ENCODE measurements at regions not wholly inside any gene's neighbourhood (a gene's known extent, or its start where the extent isn't known, plus 50 kb on each side); places are given as distances from the start of the nearest gene placed in this dataset.

GRCh38 chr1:223445402-223445801 lies 52.2 kb downstream of the CCDC185 start:
- no peak overlapping the region for H3K4me2 ChIP-seq (ENCODE audit: low read length)
- no peaks in the 10 kb centered on the region for H3K4me1 Mint-ChIP-seq (ENCODE audit: low read depth, unreplicated experiment)
- no peaks in the 10 kb centered on the region for H3K79me2 ChIP-seq (ENCODE audit: insufficient read depth, low read length)
- no peak overlapping the region for H3K4me3 ChIP-seq (ENCODE audit: insufficient read depth, low read depth, low read length)
- H2AFZ ChIP-seq (ENCODE audit: low read depth, low read length), result no peak overlapping the region
- no peak for TF ChIP-seq CTCF (IDR thresholded peaks at IDR 0.05; ENCODE audit: insufficient read depth, low read depth, low read length)
- no peak for TF ChIP-seq EZH2 (IDR thresholded peaks at IDR 0.05; ENCODE audit: insufficient read depth, low read length)
- peaks cover 24% of the 10 kb centered on the region for H3K9me3 Mint-ChIP-seq (ENCODE audit: unreplicated experiment)
- H3K27ac ChIP-seq (ENCODE audit: low read depth, low read length), result no peak overlapping the region
- H3K36me3 Mint-ChIP-seq (ENCODE audit: low read depth, unreplicated experiment), result no peaks in the 10 kb centered on the region
- peaks cover 14% of the 10 kb centered on the region for H3K27me3 Mint-ChIP-seq (ENCODE audit: low read depth, unreplicated experiment)
- H3K27me3 ChIP-seq (ENCODE audit: insufficient read depth, low read length), result peaks cover 1% of the 10 kb centered on the region
- peaks cover 4% of the 10 kb centered on the region for H3K9me3 ChIP-seq (ENCODE audit: insufficient read depth, low read depth, low read length)
- no peaks in the 10 kb centered on the region for H3K36me3 ChIP-seq (ENCODE audit: insufficient read depth, low read length)
- no peaks in the 10 kb centered on the region for H4K20me1 ChIP-seq (ENCODE audit: insufficient read depth, low read length)
- no peaks in the 10 kb centered on the region for H3K4me1 ChIP-seq (ENCODE audit: insufficient read depth, low read length)
- no peak overlapping the region for H3K27ac Mint-ChIP-seq (ENCODE audit: unreplicated experiment)
- no peak overlapping the region for H3K9ac ChIP-seq (ENCODE audit: low read length)
- FAIRE-seq (no peak), DNase-seq (ENCODE audit: low read depth) (no peak)
- H3K4me3 Mint-ChIP-seq (ENCODE audit: unreplicated experiment), result no peak overlapping the region

- Histone ChIP-seq H3K36me3 (ENCODE audit: insufficient read depth, low read length) (no peaks in the 10 kb centered on the region), H3K4me2 (ENCODE audit: low read length) (no peak overlapping the region), H3K9me3 (ENCODE audit: insufficient read depth, low read depth, low read length) (no peaks in the 10 kb centered on the region), H4K20me1 (ENCODE audit: insufficient read depth, low read length) (no peaks in the 10 kb centered on the region), H3K27ac (ENCODE audit: low read depth, low read length) (no peak overlapping the region), H3K9ac (ENCODE audit: low read length) (no peak overlapping the region), H2AFZ (ENCODE audit: low read depth, low read length) (no peak overlapping the region), H3K4me1 (ENCODE audit: insufficient read depth, low read length) (no peaks in the 10 kb centered on the region), H3K4me3 (ENCODE audit: insufficient read depth, low read depth, low read length) (no peak overlapping the region), H3K27me3 (ENCODE audit: insufficient read depth, low read length) (no peaks in the 10 kb centered on the region), H3K79me2 (ENCODE audit: insufficient read depth, low read length) (no peaks in the 10 kb centered on the region)
- H3K4me1 Mint-ChIP-seq (ENCODE audit: low read depth, unreplicated experiment), result no peaks in the 10 kb centered on the region
- H3K9me3 Mint-ChIP-seq (ENCODE audit: unreplicated experiment), result peaks cover 6% of the 10 kb centered on the region
- TF ChIP-seq CTCF (IDR thresholded peaks at IDR 0.05; ENCODE audit: insufficient read depth, low read depth, low read length), result no peak
- no peak for TF ChIP-seq EZH2 (IDR thresholded peaks at IDR 0.05; ENCODE audit: insufficient read depth, low read length)
- no peak overlapping the region for H3K4me3 Mint-ChIP-seq (ENCODE audit: unreplicated experiment)
- no peaks in the 10 kb centered on the region for H3K36me3 Mint-ChIP-seq (ENCODE audit: low read depth, unreplicated experiment)
- H3K27me3 Mint-ChIP-seq (ENCODE audit: low read depth, unreplicated experiment), result peaks cover 20% of the 10 kb centered on the region
- H3K27ac Mint-ChIP-seq (ENCODE audit: unreplicated experiment), result no peak overlapping the region
- FAIRE-seq, result no peak
- DNase-seq (ENCODE audit: low read depth), result no peak
Measured at GRCh38 chr1:223453902-223454301, 60.7 kb downstream of the CCDC185 start.

GRCh38 chr1:223454959-223455358 lies 61.7 kb downstream of the CCDC185 start:
- peaks cover 20% of the 10 kb centered on the region for H3K27me3 Mint-ChIP-seq (ENCODE audit: low read depth, unreplicated experiment)
- no peaks in the 10 kb centered on the region for H4K20me1 ChIP-seq (ENCODE audit: insufficient read depth, low read length)

More at GRCh38 chr1:223454959-223455358, 61.7 kb downstream of the CCDC185 start:
- FAIRE-seq, result no peak
- Mint-ChIP-seq H3K4me1 (ENCODE audit: low read depth, unreplicated experiment) (no peaks in the 10 kb centered on the region), H3K4me3 (ENCODE audit: unreplicated experiment) (no peak overlapping the region), H3K9me3 (ENCODE audit: unreplicated experiment) (peaks cover 4% of the 10 kb centered on the region), H3K27ac (ENCODE audit: unreplicated experiment) (no peak overlapping the region), H3K36me3 (ENCODE audit: low read depth, unreplicated experiment) (no peaks in the 10 kb centered on the region)
- H3K9me3 ChIP-seq (ENCODE audit: insufficient read depth, low read depth, low read length), result no peaks in the 10 kb centered on the region
- H3K4me3 ChIP-seq (ENCODE audit: insufficient read depth, low read depth, low read length), result no peak overlapping the region
- no peak overlapping the region for H3K4me2 ChIP-seq (ENCODE audit: low read length)
- TF ChIP-seq CTCF (IDR thresholded peaks at IDR 0.05; ENCODE audit: insufficient read depth, low read depth, low read length) (no peak), EZH2 (IDR thresholded peaks at IDR 0.05; ENCODE audit: insufficient read depth, low read length) (no peak)
- H2AFZ ChIP-seq (ENCODE audit: low read depth, low read length), result no peak overlapping the region
- H3K27me3 ChIP-seq (ENCODE audit: insufficient read depth, low read length), result no peaks in the 10 kb centered on the region
- H3K79me2 ChIP-seq (ENCODE audit: insufficient read depth, low read length), result no peaks in the 10 kb centered on the region
- no peak overlapping the region for H3K27ac ChIP-seq (ENCODE audit: low read depth, low read length)
- no peaks in the 10 kb centered on the region for H3K4me1 ChIP-seq (ENCODE audit: insufficient read depth, low read length)
- no peak overlapping the region for H3K9ac ChIP-seq (ENCODE audit: low read length)
- H3K36me3 ChIP-seq (ENCODE audit: insufficient read depth, low read length), result no peaks in the 10 kb centered on the region
- no peak for DNase-seq (ENCODE audit: low read depth)

Measured in astrocyte (in vitro differentiated cells and primary cell).